Spleen (tissue), 11 donors: ENCODE measurements at regions not wholly inside any gene's neighbourhood (a gene's known extent, or its start where the extent isn't known, plus 50 kb on each side); places are given as distances from the start of the nearest gene placed in this dataset.

ENCODE experiments used
- DNase-seq: peaks from one replicate; pipeline ENCODE4 v3.0.0-alpha.2; 2020
- H3K27ac ChIP-seq, 8 donors: fragments of 200-600 bp; sonication (generic) in 7 of 8; 1 replicate in 4 of 8; 2 replicates in 4 of 8; pipeline versions ENCODE4 v1.5.0 to v1.8.0; 2016 to 2021; ENCODE audit warnings: inconsistent platforms in 4 of 8, mild to moderate bottlenecking in 4 of 8, moderate library complexity in 1 of 8
- H3K27me3 ChIP-seq, 7 donors: fragments of 200-600 bp; sonication (generic) in 6 of 7; replicated peaks in 1 of 7; 1 replicate in 4 of 7; 2 replicates in 3 of 7; pipeline versions ENCODE4 v1.5.0 to v1.8.0; 2016 to 2021; ENCODE audit warnings: inconsistent platforms in 3 of 7, mild to moderate bottlenecking in 1 of 7
- H3K36me3 ChIP-seq, 6 donors: fragments of 200-600 bp; sonication (generic) in 5 of 6; 1 replicate in 4 of 6; 2 replicates in 2 of 6; pipeline versions ENCODE4 v1.5.0 to v1.8.0; 2016 to 2021; ENCODE audit warnings: inconsistent platforms in 2 of 6
- H3K4me1 ChIP-seq, 6 donors: fragments of 200-600 bp; sonication (generic) in 5 of 6; 1 replicate in 3 of 6; 2 replicates in 3 of 6; pipeline versions ENCODE4 v1.5.0 to v1.8.0; 2016 to 2021; ENCODE audit warnings: inconsistent platforms in 3 of 6
- H3K4me3 ChIP-seq, 8 donors: fragments of 200-600 bp; sonication (generic) in 7 of 8; 1 replicate in 4 of 8; 2 replicates in 4 of 8; pipeline versions ENCODE4 v1.5.0 to v1.8.0; 2016 to 2021; ENCODE audit warnings: inconsistent platforms in 4 of 8, mild to moderate bottlenecking in 4 of 8, moderate library complexity in 2 of 8
- H3K9me3 ChIP-seq, 8 donors: fragments of 200-600 bp; sonication (generic) in 7 of 8; 1 replicate in 4 of 8; 2 replicates in 4 of 8; pipeline versions ENCODE4 v1.5.0 to v1.8.0; 2016 to 2021; ENCODE audit warnings: inconsistent platforms in 4 of 8
- CTCF ChIP-seq, 11 experiments: fragments of 200-600 bp in 7 of 11; fragments of 450-650 bp in 4 of 11; sonication (generic) in 4 of 11; IDR thresholded peaks in 8 of 11; conservative IDR thresholded peaks in 3 of 11; 1 replicate in 7 of 11; 2 replicates in 4 of 11; pipeline versions ENCODE4 v1.4.0 to v1.8.0; 2016 to 2021; ENCODE audit warnings: antibody characterized with exemption in 11 of 11, inconsistent platforms in 4 of 11, mild to moderate bottlenecking in 1 of 11
- POLR2A ChIP-seq, 3 donors: fragments of 450-650 bp; IDR thresholded peaks; one replicate each; pipeline ENCODE4 v1.5.1; 2017; ENCODE audit warnings: antibody characterized with exemption in 3 of 3, mild to moderate bottlenecking in 1 of 3
- POLR2AphosphoS5 ChIP-seq, 3 donors: sonication (generic); formaldehyde crosslinking; IDR thresholded peaks; one replicate each; pipeline ENCODE4 v1.5.1; 2017; ENCODE audit warnings: antibody characterized with exemption in 3 of 3
- WGBS, 5 donors: extraction: QIAGEN DNeasy Blood & Tissue Kit in 3 of 5; methylation state at CpG; one replicate each; pipeline versions ENCODE4 v1.1.5 to v1.1.7; 2013 to 2018; 5-methylcytosine and 5-hydroxymethylcytosine counted together
- intact Hi-C: fragments of 100-400 bp; cut with DNase I; formaldehyde crosslinking; loops from one replicate; pipeline ENCODE4 v1.15.0; 2023; ENCODE audit warnings: low total_unique reads
- donor health status: healthy with polysubstance abuse.
- donor health status: DM: no; HTN: no; CAD: no; lungs with moderate emphysema.
- donor health status: DM: no; HTN: no; CAD: no.
- donor health status: Bipolar disorder and iron deficiency.
- donor health status: healthy.
- donor health status: DM: no; HTN: no; CAD: no.
- donor health status: DM: yes; HTN: yes; CAD: no.

GRCh38 chr9:105858006-105858690 is 163.8 kb downstream of the TMEM38B start:
- intact Hi-C loops, result no loop called here
- H3K4me1 ChIP-seq, result peaks cover 0 to 8% (median 0%) of the 10 kb centered on the region in 6 donors

GRCh38 chr9:105858877-105859276 is 164.5 kb downstream of the TMEM38B start:
- no peak for TF ChIP-seq POLR2AphosphoS5 (IDR thresholded peaks at IDR 0.05)
- TF ChIP-seq POLR2A (IDR thresholded peaks at IDR 0.05), result no peak
- no peak for TF ChIP-seq CTCF (IDR thresholded peaks at IDR 0.05 in 8 of 11, conservative IDR thresholded peaks at IDR 0.05 in 3 of 11)
- no peak for DNase-seq
- peaks cover 0 to 8% (median 0%) of the 10 kb centered on the region in 6 donors for H3K4me1 ChIP-seq

More at GRCh38 chr9:105858006-105858690, 163.8 kb downstream of the TMEM38B start:
- TF ChIP-seq CTCF (IDR thresholded peaks at IDR 0.05 in 8 of 11, conservative IDR thresholded peaks at IDR 0.05 in 3 of 11) (no peak), POLR2A (IDR thresholded peaks at IDR 0.05) (no peak), POLR2AphosphoS5 (IDR thresholded peaks at IDR 0.05) (no peak)
- H3K36me3 ChIP-seq, result no peaks in the 10 kb centered on the region
- 83 to 91% (median 89%) methylated on average over 1 of the region's 1 CpG for WGBS, 5 donors
- H3K27me3 ChIP-seq, result no peaks in the 10 kb centered on the region
- peaks cover 0 to 4% (median 0%) of the 10 kb centered on the region in 8 donors for H3K9me3 ChIP-seq
- no peak overlapping the region for H3K27ac ChIP-seq
- no peak for DNase-seq
- no peak overlapping the region for H3K4me3 ChIP-seq

GRCh38 chr9:105859428-105860091 is 165.2 kb downstream of the TMEM38B start:
- Histone ChIP-seq H3K36me3 (no peaks in the 10 kb centered on the region), H3K4me3 (no peak overlapping the region), H3K9me3 (peaks cover 0 to 4% (median 0%) of the 10 kb centered on the region in 8 donors), H3K4me1 (peaks cover 0 to 8% (median 0%) of the 10 kb centered on the region in 6 donors), H3K27me3 (no peaks in the 10 kb centered on the region), H3K27ac (peak overlapping the region in 1 of 8 donors; percentile 60)
- no peak for DNase-seq
- TF ChIP-seq CTCF (IDR thresholded peaks at IDR 0.05 in 8 of 11, conservative IDR thresholded peaks at IDR 0.05 in 3 of 11) (no peak), POLR2A (IDR thresholded peaks at IDR 0.05) (no peak), POLR2AphosphoS5 (IDR thresholded peaks at IDR 0.05) (no peak)
- intact Hi-C loops, result no loop called here

More at GRCh38 chr9:105858877-105859276, 164.5 kb downstream of the TMEM38B start:
- Histone ChIP-seq H3K27ac (peak overlapping the region in 1 of 8 donors; percentile 60), H3K4me3 (no peak overlapping the region), H3K36me3 (no peaks in the 10 kb centered on the region), H3K9me3 (peaks cover 0 to 4% (median 0%) of the 10 kb centered on the region in 8 donors), H3K27me3 (no peaks in the 10 kb centered on the region)
- intact Hi-C loops, result no loop called here

- no peaks in the 10 kb centered on the region for H3K36me3 ChIP-seq
- no peak for DNase-seq
- H3K27me3 ChIP-seq, result no peaks in the 10 kb centered on the region
- no peak overlapping the region for H3K27ac ChIP-seq
- no peak overlapping the region for H3K4me3 ChIP-seq
- intact Hi-C loops, result no loop called here
- 73 to 92% (median 84%) methylated on average over 2 of the region's 2 CpGs for WGBS, 5 donors
- peaks cover 0 to 8% (median 0%) of the 10 kb centered on the region in 6 donors for H3K4me1 ChIP-seq
- no peak for TF ChIP-seq CTCF (IDR thresholded peaks at IDR 0.05 in 8 of 11, conservative IDR thresholded peaks at IDR 0.05 in 3 of 11)
- TF ChIP-seq POLR2AphosphoS5 (IDR thresholded peaks at IDR 0.05), result no peak
- no peak for TF ChIP-seq POLR2A (IDR thresholded peaks at IDR 0.05)
- H3K9me3 ChIP-seq, result peaks cover 0 to 4% (median 0%) of the 10 kb centered on the region in 8 donors
Observed at GRCh38 chr9:105860516-105860915, 166.2 kb downstream of the TMEM38B start.
